ENCODE measurements at regions not wholly inside any gene's neighbourhood (a gene's known extent, or its start where the extent isn't known, plus 50 kb on each side); places are given as distances from the start of the nearest gene placed in this dataset.

GRCh38 chr13:106095406-106095805 lies 440.1 kb downstream of the EFNB2 start:
- no peak for TF ChIP-seq CTCF (IDR thresholded peaks at IDR 0.05; ENCODE audit: low read depth, low read length)
- TF ChIP-seq EZH2phosphoT487 (IDR thresholded peaks at IDR 0.05; ENCODE audit: low read depth), result no peak

Measured in OCI-LY3 (cell line).